HepG2 (cell line): ENCODE measurements at regions not wholly inside any gene's neighbourhood (a gene's known extent, or its start where the extent isn't known, plus 50 kb on each side); places are given as distances from the start of the nearest gene placed in this dataset.

Source experiments
- ATAC-seq: fragments of 200-7000 bp; cut with Tn5 transposase; 3 replicates; pipeline ENCODE4 v1.9.1; 2020; ENCODE audit warnings: mild to moderate bottlenecking, moderate library complexity
- BruUV-seq: library from RNA; stranded (reverse); fragments of 400-500 nt; replicated peaks from 2 replicates; lab custom pipeline; 2021; lab: Mats Ljungman, UMichigan
- CTCF ChIA-PET: fragments of 300-600 bp; formaldehyde crosslinking; extraction: SDS; loops from one replicate; lab custom pipeline; 2021; ENCODE audit warnings: low total read pairs, inconsistent platforms, low intra/inter-chr PET ratio; lab: Yijun Ruan, JAX
- POLR2A ChIA-PET: fragments of 350-600 bp; sonication (Branson Sonifier 250); formaldehyde crosslinking; loops from one replicate; lab custom pipeline; 2020; ENCODE audit warnings: antibody characterized with exemption, inconsistent platforms; lab: Yijun Ruan, JAX
- DNase-seq: peaks from one replicate; pipeline ENCODE4 v3.0.0-alpha.2; 2015; ENCODE audit warnings: low spot score
- FAIRE-seq: peaks from 3 replicates; lab custom pipeline; 2011; peaks lifted over from hg19 to GRCh38; lab: Jason Lieb, UNC
- H2AFZ ChIP-seq: one replicate; pipeline ENCODE4 v1.6.1; 2011; ENCODE audit warnings: low read length, inconsistent platforms
- H3K27ac ChIP-seq: fragments of 300-600 bp; 3 replicates; pipeline ENCODE4 v1.8.0; 2011; ENCODE audit warnings: mixed run types, mild to moderate bottlenecking, mixed read lengths, low read length, inconsistent platforms; ENCODE audit not compliant: insufficient read depth; ENCODE audit errors: extremely low read length
- H3K27me3 ChIP-seq, 2 experiments: fragments of 200-600 bp in 1 of 2; 2 replicates in 1 of 2; 3 replicates in 1 of 2; pipeline versions ENCODE4 v1.6.0 to v1.8.0; 2011; ENCODE audit warnings: low read length in 2 of 2, mild to moderate bottlenecking in 2 of 2, moderate library complexity in 2 of 2, inconsistent platforms in 1 of 2; ENCODE audit not compliant: insufficient read depth in 2 of 2, control insufficient read depth in 1 of 2
- H3K36me3 ChIP-seq, 2 experiments: fragments of 200-600 bp in 1 of 2; replicated peaks in 1 of 2; 2 replicates in 1 of 2; 3 replicates in 1 of 2; pipeline versions ENCODE4 v1.5.1 to v1.8.0; 2011; ENCODE audit warnings: low read length in 2 of 2, inconsistent platforms in 1 of 2; ENCODE audit not compliant: insufficient read depth in 2 of 2, control insufficient read depth in 1 of 2
- H3K4me1 ChIP-seq: 2 replicates; pipeline ENCODE4 v1.5.1; 2012; ENCODE audit warnings: low read length, inconsistent platforms; ENCODE audit not compliant: insufficient read depth
- H3K4me2 ChIP-seq: 2 replicates; pipeline ENCODE4 v1.6.0; 2011; ENCODE audit warnings: low read depth, low read length, inconsistent platforms
- H3K4me3 ChIP-seq, 3 experiments: fragments of 200-600 bp in 1 of 3; sonication (generic), shearing (Covaris generic) in 1 of 3; replicated peaks in 1 of 3; 2 replicates each; pipeline ENCODE4 v1.5.1; 2011 to 2016; ENCODE audit warnings: low read length in 3 of 3, inconsistent platforms in 2 of 3, low read depth in 2 of 3, mild to moderate bottlenecking in 2 of 3, control low read depth in 1 of 3, mixed read lengths in 1 of 3; ENCODE audit not compliant: insufficient read depth in 1 of 3
- H3K79me2 ChIP-seq: one replicate; pipeline ENCODE4 v1.6.1; 2011; ENCODE audit warnings: low read length, inconsistent platforms; ENCODE audit not compliant: insufficient read depth
- H3K9ac ChIP-seq: 2 replicates; pipeline ENCODE4 v1.6.0; 2011; ENCODE audit warnings: mild to moderate bottlenecking, low read depth, low read length, inconsistent platforms; ENCODE audit not compliant: insufficient read depth
- H3K9me3 ChIP-seq: 2 replicates; pipeline ENCODE4 v1.5.1; 2012; ENCODE audit warnings: mild to moderate bottlenecking, low read length
- H4K20me1 ChIP-seq: 2 replicates; pipeline ENCODE4 v1.6.0; 2011; ENCODE audit warnings: inconsistent platforms, mild to moderate bottlenecking, low read length, moderate library complexity; ENCODE audit not compliant: insufficient read depth
- ASH2L ChIP-seq: fragments of 300-600, 200-600 bp; sonication (generic); IDR thresholded peaks from 2 replicates; pipeline ENCODE4 v1.7.0; 2017; ENCODE audit warnings: low read depth, mild to moderate bottlenecking, moderate library complexity, mixed read lengths, low read length; ENCODE audit not compliant: insufficient read length
- KDM4B ChIP-seq: sonication (generic); formaldehyde crosslinking; IDR thresholded peaks from 2 replicates; pipeline ENCODE4 v1.4.0; 2020; ENCODE audit warnings: missing genetic modification reagents
- NFE2 ChIP-seq: sonication (generic); formaldehyde crosslinking; IDR thresholded peaks from 2 replicates; pipeline ENCODE4 v1.4.0; 2020; ENCODE audit warnings: missing genetic modification reagents
- REL ChIP-seq: sonication (generic); formaldehyde crosslinking; conservative IDR thresholded peaks from 2 replicates; pipeline ENCODE4 v1.8.0; 2022; ENCODE audit warnings: mild to moderate bottlenecking, missing genetic modification reagents, moderate library complexity
- SIN3A ChIP-seq: IDR thresholded peaks from 2 replicates; pipeline ENCODE4 v1.6.1; 2011; ENCODE audit warnings: low read depth, mild to moderate bottlenecking, control low read depth, low read length, borderline replicate concordance
- SRY ChIP-seq: sonication (generic); formaldehyde crosslinking; IDR thresholded peaks from 2 replicates; pipeline ENCODE4 v1.8.0; 2022; ENCODE audit warnings: mild to moderate bottlenecking, missing genetic modification reagents
- ZFP1 ChIP-seq: IDR thresholded peaks from 2 replicates; pipeline ENCODE4 v1.6.1; 2016
- ZKSCAN1 ChIP-seq: fragments of 150-350 bp; IDR thresholded peaks from 2 replicates; pipeline ENCODE4 v1.6.1; 2014; ENCODE audit warnings: low read length
- ZNF17 ChIP-seq: sonication (generic); formaldehyde crosslinking; IDR thresholded peaks from 2 replicates; pipeline ENCODE4 v1.5.0; 2020; ENCODE audit warnings: mild to moderate bottlenecking, missing genetic modification reagents
- ZNF563 ChIP-seq: sonication (generic); formaldehyde crosslinking; IDR thresholded peaks from 2 replicates; pipeline ENCODE4 v1.8.0; 2022; ENCODE audit warnings: mild to moderate bottlenecking, moderate library complexity, missing genetic modification reagents
- ZNF577 ChIP-seq: sonication (generic); formaldehyde crosslinking; IDR thresholded peaks from 2 replicates; pipeline ENCODE4 v1.4.0; 2020; ENCODE audit warnings: mild to moderate bottlenecking, low read depth, missing genetic modification reagents, borderline replicate concordance
- ZNF619 ChIP-seq: sonication (generic); formaldehyde crosslinking; IDR thresholded peaks from 2 replicates; pipeline ENCODE4 v1.4.0; 2020; ENCODE audit warnings: mild to moderate bottlenecking, missing genetic modification reagents
- ZNF646 ChIP-seq: sonication (generic); formaldehyde crosslinking; IDR thresholded peaks from 2 replicates; pipeline ENCODE4 v1.9.0; 2021; ENCODE audit warnings: mild to moderate bottlenecking, missing genetic modification reagents
- ZNF652 ChIP-seq: IDR thresholded peaks from 2 replicates; pipeline ENCODE4 v1.6.1; 2016; ENCODE audit warnings: low read depth, borderline replicate concordance
- ZSCAN21 ChIP-seq: sonication (generic); formaldehyde crosslinking; IDR thresholded peaks from 2 replicates; pipeline ENCODE4 v1.8.0; 2022; ENCODE audit warnings: mild to moderate bottlenecking, missing genetic modification reagents, moderate library complexity, borderline replicate concordance
- WGBS: methylation state at CpG from one replicate; pipeline ENCODE4 v1.1.6; 2017; ENCODE audit warnings: low lambda C conversion rate; 5-methylcytosine and 5-hydroxymethylcytosine counted together
- in situ Hi-C: cut with HindIII; loops from 2 replicates; pipeline ENCODE4 v1.10.0; 2017; ENCODE audit warnings: low pct_unique_long_range_greater_than_20kb; ENCODE audit not compliant: extremely low pct_ligation_motif_present
- intact Hi-C: fragments of 100-400 bp; cut with micrococcal nuclease; formaldehyde crosslinking; loops from one replicate; pipeline ENCODE4 v1.10.0; 2022; ENCODE audit not compliant: unreplicated experiment
- TF ChIP-seq, protein P1 (sequence below): sonication (generic); formaldehyde crosslinking; IDR thresholded peaks from 2 replicates; pipeline ENCODE4 v1.9.0; 2022; ENCODE audit warnings: missing genetic modification reagents, mild to moderate bottlenecking, borderline replicate concordance

DNA sequence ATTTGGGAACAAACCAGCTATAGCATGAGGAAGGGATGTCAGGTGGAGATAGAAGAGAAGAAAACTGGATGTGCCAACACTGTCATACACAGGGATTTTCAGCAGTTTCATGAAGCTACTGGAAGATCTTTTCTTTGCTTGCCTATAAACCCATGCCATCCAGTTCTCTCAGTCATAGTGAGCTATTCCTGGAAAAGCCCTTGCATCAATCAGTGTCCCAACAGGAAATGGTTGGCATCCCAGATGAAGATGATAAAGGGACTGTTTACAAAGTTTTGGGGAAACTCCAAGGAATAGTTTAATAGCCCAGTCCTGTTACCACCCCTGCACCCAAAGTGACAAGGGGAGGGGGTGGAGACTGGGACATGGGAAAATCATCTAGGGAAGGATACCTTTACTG, 58.5 kb upstream of the ARGLU1 start (continued):
- no peak for TF ChIP-seq SIN3A
- no peak for TF ChIP-seq ZNF563

- Histone ChIP-seq H3K9me3 (no peaks in the 10 kb centered on the region), H3K36me3 (no peaks in the 10 kb centered on the region), H3K27me3 (peaks cover 0 to 34% of the 10 kb centered on the region in 2 experiments; a peak in 3 of 5 replicates), H3K4me2 (no peak overlapping the region), H2AFZ (no peak overlapping the region), H3K4me3 (no peak overlapping the region), H3K9ac (no peak overlapping the region), H3K27ac (no peak overlapping the region), H3K79me2 (no peaks in the 10 kb centered on the region), H3K4me1 (no peaks in the 10 kb centered on the region), H4K20me1 (no peaks in the 10 kb centered on the region)
- no TSS peak for BruUV-seq
- ATAC-seq (no peak), DNase-seq (no peak), FAIRE-seq (no peak)
- WGBS = 14% methylated on average over 4 of the region's 5 CpGs
- TF ChIP-seq SRY (CRISPR knock-in tag) (no peak), ASH2L (no peak), ZNF17 (no peak), KDM4B (no peak), REL (CRISPR knock-in tag) (no peak), NFE2 (CRISPR knock-in tag) (no peak), ZKSCAN1 (no peak), SIN3A (no peak), ZNF619 (no peak), ZSCAN21 (CRISPR knock-in tag) (no peak), ZNF577 (no peak), ZNF646 (no peak), ZNF652 (CRISPR knock-in tag) (no peak), ZFP1 (CRISPR knock-in tag) (no peak)
- TF ChIP-seq, protein P1, sequence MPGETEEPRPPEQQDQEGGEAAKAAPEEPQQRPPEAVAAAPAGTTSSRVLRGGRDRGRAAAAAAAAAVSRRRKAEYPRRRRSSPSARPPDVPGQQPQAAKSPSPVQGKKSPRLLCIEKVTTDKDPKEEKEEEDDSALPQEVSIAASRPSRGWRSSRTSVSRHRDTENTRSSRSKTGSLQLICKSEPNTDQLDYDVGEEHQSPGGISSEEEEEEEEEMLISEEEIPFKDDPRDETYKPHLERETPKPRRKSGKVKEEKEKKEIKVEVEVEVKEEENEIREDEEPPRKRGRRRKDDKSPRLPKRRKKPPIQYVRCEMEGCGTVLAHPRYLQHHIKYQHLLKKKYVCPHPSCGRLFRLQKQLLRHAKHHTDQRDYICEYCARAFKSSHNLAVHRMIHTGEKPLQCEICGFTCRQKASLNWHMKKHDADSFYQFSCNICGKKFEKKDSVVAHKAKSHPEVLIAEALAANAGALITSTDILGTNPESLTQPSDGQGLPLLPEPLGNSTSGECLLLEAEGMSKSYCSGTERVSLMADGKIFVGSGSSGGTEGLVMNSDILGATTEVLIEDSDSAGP (CRISPR knock-in tag) = no peak
- POLR2A ChIA-PET = no interaction called here
- intact Hi-C loops = no loop called here
- in situ Hi-C loops = no loop called here
- CTCF ChIA-PET = no interaction called here
These were observed 57.6 kb upstream of the ARGLU1 start for GRCh38 chr13:106625578-106625977.
